Activated CD8-positive, alpha-beta memory T cell treated with anti-CD3 and anti-CD28 coated beads, Interleukin-2, amount 10 ng/mL, durations not matched to agents 7 days and 5 days (primary cell): ENCODE measurements at regions not wholly inside any gene's neighbourhood (a gene's known extent, or its start where the extent isn't known, plus 50 kb on each side); places are given as distances from the start of the nearest gene placed in this dataset.

ENCODE experiments used
- ATAC-seq: fragments of 150-1000 bp; cut with Tn5 transposase; one replicate; pipeline ENCODE4 v1.10.0; 2021; ENCODE audit warnings: moderate library complexity
- CTCF ChIA-PET: fragments of 350-600 bp; sonication (Branson Sonifier 250); formaldehyde crosslinking; loops from one replicate; lab custom pipeline; 2021; ENCODE audit warnings: antibody characterized with exemption; lab: Charles Lee
- DNase-seq: peaks from one replicate; pipeline ENCODE4 v3.0.0-alpha.2; 2020
- H3K27ac Mint-ChIP-seq: one replicate; pipeline ENCODE4 v1.8.0; 2021; ENCODE audit warnings: mild to moderate bottlenecking, mixed read lengths
- H3K27me3 Mint-ChIP-seq: one replicate; pipeline ENCODE4 v1.8.0; 2021; ENCODE audit warnings: mixed read lengths
- H3K36me3 Mint-ChIP-seq: one replicate; pipeline ENCODE4 v1.8.0; 2021; ENCODE audit warnings: mild to moderate bottlenecking, mixed read lengths
- H3K4me1 Mint-ChIP-seq: one replicate; pipeline ENCODE4 v1.8.0; 2021; ENCODE audit warnings: mixed read lengths
- H3K4me3 Mint-ChIP-seq: one replicate; pipeline ENCODE4 v1.8.0; 2021; ENCODE audit warnings: mild to moderate bottlenecking, moderate library complexity, mixed read lengths
- H3K9me3 Mint-ChIP-seq: one replicate; pipeline ENCODE4 v1.8.0; 2022; ENCODE audit warnings: low read depth, mixed read lengths

GRCh38 chr2:239516954-239517305, 116.1 kb upstream of the HDAC4 start:
- CTCF ChIA-PET, result no interaction called here
- ATAC-seq, result no peak
- no peak overlapping the region for H3K4me3 Mint-ChIP-seq
- H3K9me3 Mint-ChIP-seq, result no peaks in the 10 kb centered on the region
- H3K27me3 Mint-ChIP-seq, result no peaks in the 10 kb centered on the region
- no peaks in the 10 kb centered on the region for H3K4me1 Mint-ChIP-seq
- DNase-seq, result no peak
- H3K36me3 Mint-ChIP-seq, result no peaks in the 10 kb centered on the region
- H3K27ac Mint-ChIP-seq, result no peak overlapping the region

- ATAC-seq (no peak), DNase-seq (no peak)
- Mint-ChIP-seq H3K4me1 (no peaks in the 10 kb centered on the region), H3K27me3 (no peaks in the 10 kb centered on the region), H3K36me3 (no peaks in the 10 kb centered on the region), H3K27ac (no peak overlapping the region), H3K9me3 (no peaks in the 10 kb centered on the region), H3K4me3 (no peak overlapping the region)
- CTCF ChIA-PET, result no interaction called here
Measured at GRCh38 chr2:239516286-239516953, 115.6 kb upstream of the HDAC4 start.

- no peak for DNase-seq
- CTCF ChIA-PET, result no interaction called here
- H3K36me3 Mint-ChIP-seq, result no peaks in the 10 kb centered on the region
- H3K4me3 Mint-ChIP-seq, result no peak overlapping the region
- no peak for ATAC-seq
- H3K4me1 Mint-ChIP-seq, result no peaks in the 10 kb centered on the region
- no peak overlapping the region for H3K27ac Mint-ChIP-seq
- H3K27me3 Mint-ChIP-seq, result no peaks in the 10 kb centered on the region
- H3K9me3 Mint-ChIP-seq, result no peaks in the 10 kb centered on the region
Measured at GRCh38 chr2:239514754-239515530, 114.1 kb upstream of the HDAC4 start.

- Mint-ChIP-seq H3K27me3 (no peaks in the 10 kb centered on the region), H3K36me3 (no peaks in the 10 kb centered on the region), H3K4me1 (no peaks in the 10 kb centered on the region), H3K4me3 (no peak overlapping the region), H3K9me3 (no peaks in the 10 kb centered on the region), H3K27ac (no peak overlapping the region)
- CTCF ChIA-PET, result no interaction called here
- DNase-seq (no peak), ATAC-seq (no peak)
Measured at GRCh38 chr2:239512054-239512453, 111.2 kb upstream of the HDAC4 start.

- H3K27me3 Mint-ChIP-seq, result no peaks in the 10 kb centered on the region
- no peak overlapping the region for H3K4me3 Mint-ChIP-seq
- H3K27ac Mint-ChIP-seq, result no peak overlapping the region
- ATAC-seq, result no peak
- no peaks in the 10 kb centered on the region for H3K36me3 Mint-ChIP-seq
- CTCF ChIA-PET, result no interaction called here
- no peaks in the 10 kb centered on the region for H3K4me1 Mint-ChIP-seq
- no peak for DNase-seq
- no peaks in the 10 kb centered on the region for H3K9me3 Mint-ChIP-seq
Measured at GRCh38 chr2:239509373-239510143, 108.7 kb upstream of the HDAC4 start.

- Mint-ChIP-seq H3K9me3 (no peaks in the 10 kb centered on the region), H3K4me3 (no peak overlapping the region), H3K36me3 (no peaks in the 10 kb centered on the region), H3K27me3 (no peaks in the 10 kb centered on the region), H3K27ac (no peak overlapping the region), H3K4me1 (no peaks in the 10 kb centered on the region)
- ATAC-seq (no peak), DNase-seq (no peak)
- CTCF ChIA-PET, result no interaction called here
Measured at GRCh38 chr2:239508261-239508660, 107.4 kb upstream of the HDAC4 start.

GRCh38 chr2:239507576-239508258, 106.9 kb upstream of the HDAC4 start:
- no peaks in the 10 kb centered on the region for H3K4me1 Mint-ChIP-seq
- ATAC-seq (no peak), DNase-seq (no peak)
- H3K36me3 Mint-ChIP-seq, result no peaks in the 10 kb centered on the region
- no peak overlapping the region for H3K4me3 Mint-ChIP-seq
- H3K27me3 Mint-ChIP-seq, result no peaks in the 10 kb centered on the region
- CTCF ChIA-PET, result no interaction called here
- no peak overlapping the region for H3K27ac Mint-ChIP-seq
- no peaks in the 10 kb centered on the region for H3K9me3 Mint-ChIP-seq

- ATAC-seq (no peak), DNase-seq (no peak)
- no peaks in the 10 kb centered on the region for H3K4me1 Mint-ChIP-seq
- no peak overlapping the region for H3K4me3 Mint-ChIP-seq
- H3K27me3 Mint-ChIP-seq, result no peaks in the 10 kb centered on the region
- no peaks in the 10 kb centered on the region for H3K36me3 Mint-ChIP-seq
- H3K27ac Mint-ChIP-seq, result no peak overlapping the region
- CTCF ChIA-PET, result no interaction called here
- H3K9me3 Mint-ChIP-seq, result no peaks in the 10 kb centered on the region
Measured at GRCh38 chr2:239506961-239507360, 106.1 kb upstream of the HDAC4 start.

- no peaks in the 10 kb centered on the region for H3K4me1 Mint-ChIP-seq
- H3K27ac Mint-ChIP-seq, result no peak overlapping the region
- ATAC-seq (no peak), DNase-seq (no peak)
- CTCF ChIA-PET, result no interaction called here
- no peaks in the 10 kb centered on the region for H3K27me3 Mint-ChIP-seq
- no peak overlapping the region for H3K4me3 Mint-ChIP-seq
- H3K9me3 Mint-ChIP-seq, result no peaks in the 10 kb centered on the region
- no peaks in the 10 kb centered on the region for H3K36me3 Mint-ChIP-seq
Measured at GRCh38 chr2:239506101-239506857, 105.5 kb upstream of the HDAC4 start.

GRCh38 chr2:239504643-239505235, 103.9 kb upstream of the HDAC4 start:
- H3K27ac Mint-ChIP-seq, result no peak overlapping the region
- no peaks in the 10 kb centered on the region for H3K9me3 Mint-ChIP-seq
- H3K4me1 Mint-ChIP-seq, result no peaks in the 10 kb centered on the region
- no peak for DNase-seq
- no peak overlapping the region for H3K4me3 Mint-ChIP-seq
- CTCF ChIA-PET, result no interaction called here
- no peak for ATAC-seq
- no peaks in the 10 kb centered on the region for H3K36me3 Mint-ChIP-seq
- H3K27me3 Mint-ChIP-seq, result no peaks in the 10 kb centered on the region

- no peaks in the 10 kb centered on the region for H3K27me3 Mint-ChIP-seq
- DNase-seq (no peak), ATAC-seq (no peak)
- H3K27ac Mint-ChIP-seq, result no peak overlapping the region
- CTCF ChIA-PET, result no interaction called here
- H3K4me3 Mint-ChIP-seq, result no peak overlapping the region
- no peaks in the 10 kb centered on the region for H3K36me3 Mint-ChIP-seq
- no peaks in the 10 kb centered on the region for H3K9me3 Mint-ChIP-seq
- no peaks in the 10 kb centered on the region for H3K4me1 Mint-ChIP-seq
Measured at GRCh38 chr2:239502430-239503186, 101.8 kb upstream of the HDAC4 start.
